PC-3 (cell line): ENCODE measurements at regions not wholly inside any gene's neighbourhood (a gene's known extent, or its start where the extent isn't known, plus 50 kb on each side); places are given as distances from the start of the nearest gene placed in this dataset.

Source experiments
- EZH2phosphoT487 ChIP-seq: fragments of 300-600 bp; sonication (generic); IDR thresholded peaks from 2 replicates; pipeline ENCODE4 v1.6.1; 2018; ENCODE audit warnings: mild to moderate bottlenecking, antibody characterized with exemption, low read length, borderline replicate concordance
- TF ChIP-seq, protein P1 (sequence below): fragments of 300-600 bp; sonication (generic); conservative IDR thresholded peaks from 2 replicates; pipeline ENCODE4 v1.5.1; 2017; ENCODE audit warnings: antibody characterized with exemption, low read depth, mild to moderate bottlenecking, low read length

DNA sequence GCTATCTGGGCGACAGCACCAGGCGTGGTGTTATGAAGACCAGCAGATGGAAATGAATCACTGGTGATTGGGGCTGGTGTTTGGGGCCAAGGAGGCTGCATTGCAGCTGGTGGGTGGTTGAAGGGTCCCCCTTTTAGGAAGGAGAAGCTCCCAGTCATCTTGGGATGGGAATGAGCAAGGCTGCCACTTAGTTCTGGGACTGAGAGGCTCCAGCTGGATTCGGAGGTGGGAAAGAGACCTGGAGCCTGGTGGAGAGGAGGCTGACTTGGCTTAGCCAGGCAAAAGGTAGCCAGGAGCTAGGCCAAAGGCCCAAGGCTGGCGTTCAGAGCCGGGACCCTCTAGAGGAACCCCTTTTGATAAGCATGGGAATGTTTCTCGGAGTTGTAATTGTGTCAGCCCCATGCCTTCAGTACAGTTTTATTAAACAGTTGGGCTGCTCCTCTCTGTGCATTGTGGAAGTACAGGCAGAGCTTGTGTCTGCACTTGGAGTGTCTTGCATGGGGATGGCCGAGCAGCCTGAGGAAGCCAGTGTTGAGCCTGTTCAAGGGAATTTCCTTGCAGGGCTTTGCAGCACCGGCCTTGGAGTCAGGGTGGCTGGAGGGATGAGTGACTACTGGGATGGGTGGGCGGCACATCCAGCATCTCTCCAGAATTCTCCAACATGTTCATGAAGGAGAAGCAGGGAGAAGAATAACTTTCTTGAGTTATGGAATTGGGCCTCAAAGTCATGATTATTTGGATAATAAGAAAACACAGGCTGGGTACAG, 234.9 kb downstream of the BAMBI start:
- TF ChIP-seq, protein P1, sequence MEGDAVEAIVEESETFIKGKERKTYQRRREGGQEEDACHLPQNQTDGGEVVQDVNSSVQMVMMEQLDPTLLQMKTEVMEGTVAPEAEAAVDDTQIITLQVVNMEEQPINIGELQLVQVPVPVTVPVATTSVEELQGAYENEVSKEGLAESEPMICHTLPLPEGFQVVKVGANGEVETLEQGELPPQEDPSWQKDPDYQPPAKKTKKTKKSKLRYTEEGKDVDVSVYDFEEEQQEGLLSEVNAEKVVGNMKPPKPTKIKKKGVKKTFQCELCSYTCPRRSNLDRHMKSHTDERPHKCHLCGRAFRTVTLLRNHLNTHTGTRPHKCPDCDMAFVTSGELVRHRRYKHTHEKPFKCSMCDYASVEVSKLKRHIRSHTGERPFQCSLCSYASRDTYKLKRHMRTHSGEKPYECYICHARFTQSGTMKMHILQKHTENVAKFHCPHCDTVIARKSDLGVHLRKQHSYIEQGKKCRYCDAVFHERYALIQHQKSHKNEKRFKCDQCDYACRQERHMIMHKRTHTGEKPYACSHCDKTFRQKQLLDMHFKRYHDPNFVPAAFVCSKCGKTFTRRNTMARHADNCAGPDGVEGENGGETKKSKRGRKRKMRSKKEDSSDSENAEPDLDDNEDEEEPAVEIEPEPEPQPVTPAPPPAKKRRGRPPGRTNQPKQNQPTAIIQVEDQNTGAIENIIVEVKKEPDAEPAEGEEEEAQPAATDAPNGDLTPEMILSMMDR: no peak
- TF ChIP-seq EZH2phosphoT487: no peak
